ENCODE measurements at regions not wholly inside any gene's neighbourhood (a gene's known extent, or its start where the extent isn't known, plus 50 kb on each side); places are given as distances from the start of the nearest gene placed in this dataset.

DNA sequence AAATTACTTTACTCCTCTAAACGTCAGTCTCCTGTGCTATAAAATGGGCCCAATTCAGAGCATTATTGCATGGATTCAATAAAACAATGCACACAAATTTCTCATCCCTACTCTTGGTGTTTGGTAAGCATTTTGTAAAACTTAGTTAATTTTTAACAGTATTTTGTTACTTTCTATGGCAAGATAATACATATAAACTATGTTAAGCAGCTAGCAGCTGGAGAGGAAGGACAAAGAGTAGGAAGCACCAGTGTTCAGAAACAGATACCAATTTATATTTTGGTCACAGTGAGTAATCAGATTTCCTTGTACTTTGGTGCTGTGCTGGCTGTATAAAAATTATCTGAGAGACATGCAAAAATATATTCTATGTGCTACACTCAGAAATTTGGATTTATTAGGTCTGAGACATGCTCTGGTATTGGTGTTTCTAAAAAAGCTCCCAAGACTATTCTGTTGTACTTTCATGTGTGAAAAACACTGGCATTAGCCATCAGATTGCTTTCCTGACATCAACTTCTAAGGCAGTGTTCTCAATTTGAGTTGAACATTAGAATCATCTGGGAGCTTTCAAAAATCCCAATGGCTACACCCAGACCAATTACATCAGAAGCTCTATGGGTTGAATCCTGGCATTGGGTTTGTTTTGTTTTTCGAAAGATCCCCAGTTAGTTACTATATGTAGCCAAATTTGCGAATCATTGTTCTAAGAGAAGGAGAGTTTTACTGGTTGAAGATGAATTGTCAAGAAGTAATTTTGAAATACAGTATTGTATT lies 100.3 kb upstream of the C1orf87 start:
- TF ChIP-seq, protein P1, sequence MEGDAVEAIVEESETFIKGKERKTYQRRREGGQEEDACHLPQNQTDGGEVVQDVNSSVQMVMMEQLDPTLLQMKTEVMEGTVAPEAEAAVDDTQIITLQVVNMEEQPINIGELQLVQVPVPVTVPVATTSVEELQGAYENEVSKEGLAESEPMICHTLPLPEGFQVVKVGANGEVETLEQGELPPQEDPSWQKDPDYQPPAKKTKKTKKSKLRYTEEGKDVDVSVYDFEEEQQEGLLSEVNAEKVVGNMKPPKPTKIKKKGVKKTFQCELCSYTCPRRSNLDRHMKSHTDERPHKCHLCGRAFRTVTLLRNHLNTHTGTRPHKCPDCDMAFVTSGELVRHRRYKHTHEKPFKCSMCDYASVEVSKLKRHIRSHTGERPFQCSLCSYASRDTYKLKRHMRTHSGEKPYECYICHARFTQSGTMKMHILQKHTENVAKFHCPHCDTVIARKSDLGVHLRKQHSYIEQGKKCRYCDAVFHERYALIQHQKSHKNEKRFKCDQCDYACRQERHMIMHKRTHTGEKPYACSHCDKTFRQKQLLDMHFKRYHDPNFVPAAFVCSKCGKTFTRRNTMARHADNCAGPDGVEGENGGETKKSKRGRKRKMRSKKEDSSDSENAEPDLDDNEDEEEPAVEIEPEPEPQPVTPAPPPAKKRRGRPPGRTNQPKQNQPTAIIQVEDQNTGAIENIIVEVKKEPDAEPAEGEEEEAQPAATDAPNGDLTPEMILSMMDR (IDR thresholded peaks at IDR 0.05; ENCODE audit: low read depth, low read length): no peak
- TF ChIP-seq EZH2phosphoT487 (IDR thresholded peaks at IDR 0.05; ENCODE audit: low read depth): no peak

Data from OCI-LY3 (cell line).